K562 (cell line): ENCODE measurements at regions not wholly inside any gene's neighbourhood (a gene's known extent, or its start where the extent isn't known, plus 50 kb on each side); places are given as distances from the start of the nearest gene placed in this dataset.

Experiments used
- ATAC-seq: fragments of 200-7000 bp; cut with Tn5 transposase; 3 replicates; pipeline ENCODE4 v1.9.1; 2020; ENCODE audit warnings: moderate library complexity
- BruUV-seq: library from RNA; stranded (reverse); fragments of 400-500 nt; replicated peaks from 2 replicates; lab custom pipeline; 2021; lab: Mats Ljungman, UMichigan
- CTCF ChIA-PET: fragments of 300-600 bp; formaldehyde crosslinking; extraction: SDS; loops from one replicate; lab custom pipeline; 2021; ENCODE audit warnings: low intra/inter-chr PET ratio; lab: Yijun Ruan, JAX
- POLR2A ChIA-PET: fragments of 300-600, 350-650 bp; sonication (Branson Sonifier 250); formaldehyde crosslinking; extraction: SDS; loops from one replicate; lab custom pipeline; 2021; ENCODE audit warnings: antibody characterized with exemption, inconsistent platforms; lab: Yijun Ruan, JAX
- DNase-seq, 4 experiments: peaks; one replicate each; pipeline versions ENCODE4 v3.0.0 to v3.0.0-alpha.2; 2011 to 2018; ENCODE audit warnings: low spot score in 3 of 4, mixed read lengths in 3 of 4; ENCODE audit errors: extremely low read depth in 1 of 4
- FAIRE-seq: peaks from 2 replicates; lab custom pipeline; 2011; peaks lifted over from hg19 to GRCh38; lab: Jason Lieb, UNC
- H2AFZ ChIP-seq: 2 replicates; pipeline ENCODE4 v1.6.0; 2011; ENCODE audit warnings: low read depth, low read length, control low read depth, inconsistent platforms
- H3K27ac ChIP-seq: fragments of 200-600 bp; 3 replicates; pipeline ENCODE4 v1.8.0; 2011; ENCODE audit warnings: low read depth, mild to moderate bottlenecking, control low read depth, inconsistent platforms, low read length, moderate library complexity, mixed read lengths; ENCODE audit errors: extremely low read depth
- H3K27me3 ChIP-seq, 2 experiments: fragments of 300-600 bp in 1 of 2; 2 replicates in 1 of 2; 3 replicates in 1 of 2; pipeline versions ENCODE4 v1.6.0 to v1.8.0; 2011; ENCODE audit warnings: inconsistent platforms in 2 of 2, low read length in 2 of 2, mild to moderate bottlenecking in 1 of 2, mixed read lengths in 1 of 2, moderate library complexity in 1 of 2; ENCODE audit not compliant: control insufficient read depth in 2 of 2, insufficient read depth in 2 of 2
- H3K36me3 ChIP-seq: fragments of 300-600 bp; 3 replicates; pipeline ENCODE4 v1.8.0; 2011; ENCODE audit warnings: mild to moderate bottlenecking, low read length, inconsistent platforms; ENCODE audit not compliant: control insufficient read depth, insufficient read depth
- H3K4me1 ChIP-seq, 2 experiments: fragments of 200-600 bp in 1 of 2; replicated peaks in 1 of 2; 2 replicates in 1 of 2; 3 replicates in 1 of 2; pipeline versions ENCODE4 v1.5.1 to v1.8.0; 2011; ENCODE audit warnings: inconsistent platforms in 2 of 2, low read length in 2 of 2, mild to moderate bottlenecking in 1 of 2, mixed read lengths in 1 of 2, moderate library complexity in 1 of 2; ENCODE audit not compliant: control insufficient read depth in 2 of 2, insufficient read depth in 2 of 2
- H3K4me2 ChIP-seq: 2 replicates; pipeline ENCODE4 v1.6.1; 2011; ENCODE audit warnings: low read length, control low read depth, inconsistent platforms, mixed read lengths; ENCODE audit not compliant: insufficient read depth
- H3K4me3 ChIP-seq: fragments of 200-600 bp; sonication (generic), shearing (Covaris generic); 2 replicates; pipeline ENCODE4 v1.5.1; 2016; ENCODE audit warnings: control low read depth, inconsistent platforms
- H3K79me2 ChIP-seq: fragments of 200-600 bp; 3 replicates; pipeline ENCODE4 v1.8.0; 2011; ENCODE audit warnings: low read length, inconsistent platforms; ENCODE audit not compliant: control insufficient read depth, insufficient read depth
- H3K9ac ChIP-seq, 2 experiments: 2 replicates each; pipeline versions ENCODE4 v1.6.0 to v1.6.1; 2011; ENCODE audit warnings: low read depth in 2 of 2, low read length in 2 of 2, control low read depth in 1 of 2, inconsistent platforms in 1 of 2, mild to moderate bottlenecking in 1 of 2, mixed read lengths in 1 of 2; ENCODE audit not compliant: insufficient read depth in 1 of 2
- H3K9me1 ChIP-seq: one replicate; pipeline ENCODE4 v1.6.0; 2011; ENCODE audit warnings: inconsistent platforms, mild to moderate bottlenecking, low read length, moderate library complexity; ENCODE audit not compliant: control insufficient read depth, insufficient read depth
- H3K9me3 ChIP-seq: replicated peaks from 2 replicates; pipeline ENCODE4 v1.5.1; 2011; ENCODE audit warnings: low read depth, low read length, inconsistent platforms; ENCODE audit not compliant: control insufficient read depth, insufficient read depth
- H4K20me1 ChIP-seq: replicated peaks from 2 replicates; pipeline ENCODE4 v1.6.1; 2011; ENCODE audit warnings: low read length, inconsistent platforms, mixed read lengths; ENCODE audit not compliant: control insufficient read depth, insufficient read depth
- HNRNPL ChIP-seq: fragments of 200-400 bp; formaldehyde crosslinking; IDR thresholded peaks from 2 replicates; pipeline ENCODE4 v1.6.1; 2017; ENCODE audit warnings: low read depth, mild to moderate bottlenecking, low read length
- MLX ChIP-seq, 2 experiments: fragments of 450-650 bp in 1 of 2; sonication (generic) in 1 of 2; formaldehyde crosslinking; conservative IDR thresholded peaks; 2 replicates each; pipeline versions ENCODE4 v1.4.0 to v1.8.1; 2020 to 2022; ENCODE audit warnings: mild to moderate bottlenecking in 1 of 2, missing genetic modification reagents in 1 of 2
- NRF1 ChIP-seq, 2 experiments: fragments of 450-650 bp; IDR thresholded peaks in 1 of 2; conservative IDR thresholded peaks in 1 of 2; 2 replicates each; pipeline ENCODE4 v1.6.1; 2014; ENCODE audit warnings: mild to moderate bottlenecking in 2 of 2
- PCBP1 ChIP-seq: fragments of 200-400 bp; formaldehyde crosslinking; IDR thresholded peaks from 2 replicates; pipeline ENCODE4 v1.6.1; 2018; ENCODE audit warnings: mild to moderate bottlenecking, low read depth, low read length; ENCODE audit not compliant: poor library complexity, severe bottlenecking
- RAD51 ChIP-seq: fragments of 450-650 bp; IDR thresholded peaks from 2 replicates; pipeline ENCODE4 v1.7.1; 2016; ENCODE audit warnings: low read depth, mild to moderate bottlenecking, borderline replicate concordance
- SMC3 ChIP-seq: conservative IDR thresholded peaks from 2 replicates; pipeline ENCODE4 v1.6.1; 2011; ENCODE audit warnings: low read depth, low read length, improper control_type of control experiment; ENCODE audit not compliant: insufficient read depth
- SP2 ChIP-seq: IDR thresholded peaks from 2 replicates; pipeline ENCODE4 v1.6.1; 2011; ENCODE audit warnings: mild to moderate bottlenecking, low read depth, low read length, moderate library complexity; ENCODE audit not compliant: poor library complexity, severe bottlenecking; ENCODE audit errors: extremely low read depth
- ZNF354B ChIP-seq: fragments of 250-450 bp; sonication (Bioruptor Pico); IDR thresholded peaks from 2 replicates; pipeline ENCODE4 v1.4.0; 2020
- WGBS: fragments of 100-300 bp; shearing (Covaris generic); methylation state at CpG from one replicate; pipeline ENCODE4 v1.1.6; 2016; ENCODE audit warnings: low coverage, mixed read lengths; ENCODE audit not compliant: insufficient coverage; ENCODE audit errors: missing lambda C conversion rate; 5-methylcytosine and 5-hydroxymethylcytosine counted together
- in situ Hi-C: fragments of 300-500 bp; cut with MboI; formaldehyde crosslinking; loops from 4 replicates; pipeline ENCODE4 v1.15.0; 2018; ENCODE audit warnings: inconsistent platforms, mixed read lengths
- intact Hi-C: fragments of 100-400 bp; cut with micrococcal nuclease; formaldehyde crosslinking; loops from 2 replicates; pipeline ENCODE4 v1.14.2; 2022

GRCh38 chrX:40260146-40260747, 162.5 kb upstream of the BCOR start (continued):
- TF ChIP-seq ZNF354B (CRISPR knock-in tag) (no peak), SP2 (no peak)
- TF ChIP-seq, all 486 proteins: peak for 5

- ATAC-seq (peak; percentile 59; the same call in 2 of the 3 replicates), DNase-seq (peak in 2 of 4 experiments; percentile 25 to 29), FAIRE-seq (no peak)
- Histone ChIP-seq H3K4me3 (no peak overlapping the region), H3K27me3 (no peaks in the 10 kb centered on the region), H3K4me2 (no peak overlapping the region), H3K79me2 (no peaks in the 10 kb centered on the region), H4K20me1 (no peaks in the 10 kb centered on the region), H3K9me1 (no peaks in the 10 kb centered on the region), H2AFZ (peak overlapping the region; percentile 67), H3K27ac (no peak overlapping the region), H3K36me3 (no peaks in the 10 kb centered on the region), H3K9me3 (no peaks in the 10 kb centered on the region), H3K9ac (peak overlapping the region in 1 of 2 experiments; percentile 26; a peak in 1 of 4 replicates), H3K4me1 (peaks cover 4 to 21% of the 10 kb centered on the region in 2 experiments; a peak in 3 of 5 replicates)
- TF ChIP-seq SMC3 (no peak), MLX (CRISPR knock-in tag; conservative IDR thresholded peaks at IDR 0.05) (no peak), HNRNPL (no peak), NRF1 (conservative IDR thresholded peaks at IDR 0.05 in 1 of 2, IDR thresholded peaks at IDR 0.05 in 1 of 2) (peak; percentile 77 to 81), RAD51 (no peak), PCBP1 (no peak)
- intact Hi-C loops (no loop called here), in situ Hi-C loops (no loop called here)
- ChIA-PET CTCF (no interaction called here), POLR2A (no interaction called here)
- no TSS peak for BruUV-seq
- 39% methylated on average over 6 of the region's 6 CpGs for WGBS
These were observed 161.2 kb upstream of the BCOR start for GRCh38 chrX:40258909-40259308.
